Osteoblast (primary cell): ENCODE measurements at regions not wholly inside any gene's neighbourhood (a gene's known extent, or its start where the extent isn't known, plus 50 kb on each side); places are given as distances from the start of the nearest gene placed in this dataset.

Experiments used
- DNase-seq: peaks from one replicate; pipeline ENCODE4 v3.0.0; 2011; ENCODE audit warnings: low spot score, mixed read lengths; ENCODE audit not compliant: insufficient read length; ENCODE audit errors: missing footprints
- H2AFZ ChIP-seq: 2 replicates; pipeline ENCODE4 v1.6.0; 2011; ENCODE audit warnings: mild to moderate bottlenecking, low read length
- H3K27ac ChIP-seq: 2 replicates; pipeline ENCODE4 v1.5.1; 2011; ENCODE audit warnings: mild to moderate bottlenecking, low read depth, low read length, moderate library complexity
- H3K27me3 ChIP-seq: 2 replicates; pipeline ENCODE4 v1.6.0; 2012; ENCODE audit warnings: mild to moderate bottlenecking, control low read depth, inconsistent platforms, low read length, moderate library complexity; ENCODE audit not compliant: insufficient read depth
- H3K36me3 ChIP-seq: 2 replicates; pipeline ENCODE4 v1.5.1; 2011; ENCODE audit warnings: mild to moderate bottlenecking, low read length, control low read depth, moderate library complexity; ENCODE audit not compliant: insufficient read depth
- H3K4me1 ChIP-seq: 2 replicates; pipeline ENCODE4 v1.5.1; 2011; ENCODE audit warnings: mild to moderate bottlenecking, low read length, control low read depth, moderate library complexity; ENCODE audit not compliant: insufficient read depth
- H3K4me2 ChIP-seq: 2 replicates; pipeline ENCODE4 v1.6.0; 2011; ENCODE audit warnings: mild to moderate bottlenecking, low read length; ENCODE audit not compliant: insufficient read depth
- H3K4me3 ChIP-seq: fragments of 200-600 bp; sonication (generic); 3 replicates; pipeline ENCODE4 v1.5.1; 2012; ENCODE audit warnings: mild to moderate bottlenecking, low read length, inconsistent platforms; ENCODE audit not compliant: insufficient read depth
- H3K79me2 ChIP-seq: 2 replicates; pipeline ENCODE4 v1.6.0; 2012; ENCODE audit warnings: mild to moderate bottlenecking, low read length, control low read depth, inconsistent platforms; ENCODE audit not compliant: insufficient read depth
- H3K9me3 ChIP-seq: 2 replicates; pipeline ENCODE4 v1.5.1; 2011; ENCODE audit warnings: low read depth, low read length, control low read depth
- H4K20me1 ChIP-seq: 2 replicates; pipeline ENCODE4 v1.6.0; 2012; ENCODE audit warnings: mild to moderate bottlenecking, low read length, control low read depth; ENCODE audit not compliant: insufficient read depth
- CTCF ChIP-seq: IDR thresholded peaks from 2 replicates; pipeline ENCODE4 v1.5.1; 2011; ENCODE audit warnings: mild to moderate bottlenecking, low read depth, low read length, moderate library complexity; ENCODE audit errors: extremely low read depth

DNA sequence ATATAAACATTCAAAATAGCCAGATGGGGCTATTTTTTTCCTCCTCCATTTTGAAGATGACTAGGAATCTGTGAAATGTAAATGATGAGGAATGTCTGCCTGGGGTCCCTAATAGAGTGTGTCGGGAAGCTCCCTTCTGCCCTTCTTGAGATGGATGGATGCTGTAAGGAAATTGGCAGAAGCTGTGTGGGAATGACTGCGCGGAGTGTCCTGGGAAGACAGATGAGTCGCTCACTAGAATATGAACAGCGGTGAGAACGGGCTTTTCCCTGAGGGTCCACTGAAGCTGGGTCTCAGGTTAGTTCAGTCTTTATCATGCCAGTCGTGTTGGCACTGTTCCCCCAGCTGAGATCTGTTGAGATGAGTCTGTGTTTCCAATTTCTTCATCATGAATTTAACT is 75.1 kb upstream of the PLPP4 start:
- DNase-seq = no peak
- no peak overlapping the region for H2AFZ ChIP-seq
- TF ChIP-seq CTCF = no peak
- H3K9me3 ChIP-seq = no peaks in the 10 kb centered on the region
- peaks cover 2% of the 10 kb centered on the region for H3K4me1 ChIP-seq
- H4K20me1 ChIP-seq = no peaks in the 10 kb centered on the region
- H3K4me2 ChIP-seq = no peak overlapping the region
- H3K27me3 ChIP-seq = no peaks in the 10 kb centered on the region
- no peak overlapping the region for H3K27ac ChIP-seq
- H3K79me2 ChIP-seq = no peaks in the 10 kb centered on the region
- H3K36me3 ChIP-seq = no peaks in the 10 kb centered on the region
- no peak overlapping the region for H3K4me3 ChIP-seq

GRCh38 chr10:120382360-120382759 is 74.7 kb upstream of the PLPP4 start:
- DNase-seq = no peak
- no peak overlapping the region for H2AFZ ChIP-seq
- H3K4me2 ChIP-seq = no peak overlapping the region
- H3K9me3 ChIP-seq = no peaks in the 10 kb centered on the region
- H3K27ac ChIP-seq = no peak overlapping the region
- H3K79me2 ChIP-seq = no peaks in the 10 kb centered on the region
- no peak overlapping the region for H3K4me3 ChIP-seq
- H3K27me3 ChIP-seq = no peaks in the 10 kb centered on the region
- H3K4me1 ChIP-seq = peaks cover 6% of the 10 kb centered on the region
- no peak for TF ChIP-seq CTCF
- H4K20me1 ChIP-seq = no peaks in the 10 kb centered on the region
- no peaks in the 10 kb centered on the region for H3K36me3 ChIP-seq

GRCh38 chr10:120385992-120386391 is 71.0 kb upstream of the PLPP4 start:
- Histone ChIP-seq H3K4me3 (no peak overlapping the region), H3K79me2 (no peaks in the 10 kb centered on the region), H4K20me1 (no peaks in the 10 kb centered on the region), H2AFZ (no peak overlapping the region), H3K4me2 (no peak overlapping the region), H3K27ac (no peak overlapping the region), H3K4me1 (peaks cover 10% of the 10 kb centered on the region), H3K9me3 (no peaks in the 10 kb centered on the region), H3K27me3 (no peaks in the 10 kb centered on the region), H3K36me3 (no peaks in the 10 kb centered on the region)
- TF ChIP-seq CTCF = no peak
- no peak for DNase-seq

DNA sequence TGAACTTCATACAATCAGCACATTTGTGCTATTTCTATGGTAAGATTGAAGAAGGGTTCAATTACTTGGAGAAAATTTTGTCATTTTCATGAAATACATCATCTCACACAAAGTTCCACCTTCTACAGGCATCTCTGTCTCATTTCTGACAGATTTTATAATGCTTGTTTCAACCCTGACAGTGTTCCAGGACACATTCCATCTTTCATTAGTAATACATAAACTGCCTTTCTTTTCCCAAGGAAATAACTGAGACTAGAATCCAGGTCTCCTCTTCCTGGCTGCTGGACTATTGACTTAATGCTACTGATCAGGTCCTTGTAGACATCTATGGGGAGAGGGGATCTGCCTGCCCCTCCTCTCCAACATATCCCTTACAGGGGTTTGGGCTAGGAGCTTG is 70.1 kb upstream of the PLPP4 start:
- no peak for DNase-seq
- H4K20me1 ChIP-seq = no peaks in the 10 kb centered on the region
- no peaks in the 10 kb centered on the region for H3K36me3 ChIP-seq
- H2AFZ ChIP-seq = no peak overlapping the region
- H3K27me3 ChIP-seq = no peaks in the 10 kb centered on the region
- peak overlapping the region; percentile 60 for H3K4me2 ChIP-seq
- peak overlapping the region; percentile 29 for H3K4me3 ChIP-seq
- H3K4me1 ChIP-seq = peaks cover 10% of the 10 kb centered on the region
- TF ChIP-seq CTCF = no peak
- no peaks in the 10 kb centered on the region for H3K79me2 ChIP-seq
- peak overlapping the region; percentile 66 for H3K27ac ChIP-seq
- no peaks in the 10 kb centered on the region for H3K9me3 ChIP-seq
